Astrocyte of the cerebellum (primary cell): ENCODE measurements at regions not wholly inside any gene's neighbourhood (a gene's known extent, or its start where the extent isn't known, plus 50 kb on each side); places are given as distances from the start of the nearest gene placed in this dataset.
"Not testable (repeated sequence)": the region's sequence is repeated elsewhere in the genome, so short reads cannot be mapped to it uniquely, and the experiment has no call there.

ENCODE experiments used
- DNase-seq: peaks from one replicate; pipeline ENCODE4 v3.0.0-alpha.2; 2011; ENCODE audit warnings: low read depth
- H3K4me3 ChIP-seq: 2 replicates; pipeline ENCODE4 v1.5.1; 2011; ENCODE audit warnings: mild to moderate bottlenecking, low read depth, low read length, moderate library complexity
- CTCF ChIP-seq: IDR thresholded peaks from 2 replicates; pipeline ENCODE4 v1.5.1; 2012; ENCODE audit warnings: low read length, low read depth, moderate library complexity, mild to moderate bottlenecking; ENCODE audit errors: missing control alignments
- in situ Hi-C: cut with HindIII; loops from 2 replicates; pipeline ENCODE4 v1.10.0; 2017; ENCODE audit warnings: low sequenced_read_pairs

GRCh38 chr20:6282642-6283041 lies 159.8 kb upstream of the FERMT1 start:
- in situ Hi-C loops = no loop called here
- DNase-seq = no peak
- TF ChIP-seq CTCF = no peak
- no peak overlapping the region for H3K4me3 ChIP-seq

- peak; percentile 11 for DNase-seq
- in situ Hi-C loops = no loop called here
- H3K4me3 ChIP-seq = no peak overlapping the region
- no peak for TF ChIP-seq CTCF
Observed at GRCh38 chr20:6277661-6278240, 154.9 kb upstream of the FERMT1 start.

GRCh38 chr20:6270404-6270803 lies 147.6 kb upstream of the FERMT1 start:
- in situ Hi-C loops, DNase-seq, H3K4me3 ChIP-seq: not testable (repeated sequence)

GRCh38 chr20:6269168-6269873 lies 146.5 kb upstream of the FERMT1 start:
- in situ Hi-C loops = loop anchor here (5.0 kb wide), 2 partner anchors 68 to 508 kb away; no protein-coding TSS in a partner anchor
- no peak for DNase-seq
- H3K4me3 ChIP-seq = no peak overlapping the region
- TF ChIP-seq CTCF = no peak

- TF ChIP-seq CTCF = peak; percentile 56
- peak; percentile 89 for DNase-seq
- no peak overlapping the region for H3K4me3 ChIP-seq
- in situ Hi-C loops = loop anchor here (5.0 kb wide), 2 partner anchors 72 to 512 kb away; no protein-coding TSS in a partner anchor
Observed at GRCh38 chr20:6265204-6265904, 142.5 kb upstream of the FERMT1 start.

GRCh38 chr20:6253396-6253795 lies 130.6 kb upstream of the FERMT1 start:
- no peak for TF ChIP-seq CTCF
- no peak for DNase-seq
- in situ Hi-C loops = no loop called here
- no peak overlapping the region for H3K4me3 ChIP-seq

GRCh38 chr20:6245436-6245835 lies 122.6 kb upstream of the FERMT1 start:
- DNase-seq = no peak
- TF ChIP-seq CTCF = no peak
- in situ Hi-C loops = no loop called here

More at GRCh38 chr20:6245436-6245835, 122.6 kb upstream of the FERMT1 start:
- H3K4me3 ChIP-seq = no peak overlapping the region
